Upper lobe of right lung (tissue), 1 donor: ENCODE measurements at regions not wholly inside any gene's neighbourhood (a gene's known extent, or its start where the extent isn't known, plus 50 kb on each side); places are given as distances from the start of the nearest gene placed in this dataset.
A peak's percentile ranks its signal among the peaks of the same experiment; 100 is the strongest.

Source experiments
- ATAC-seq: fragments of 200-7000 bp; cut with Tn5 transposase; one replicate; pipeline ENCODE4 v1.9.1; 2020; ENCODE audit warnings: mild to moderate bottlenecking, moderate library complexity
- DNase-seq: peaks from one replicate; pipeline ENCODE4 v3.0.0-alpha.2; 2020
- H3K27ac ChIP-seq: fragments of 200-600 bp; one replicate; pipeline ENCODE4 v1.8.0; 2022
- H3K27me3 ChIP-seq: fragments of 200-600 bp; one replicate; pipeline ENCODE4 v1.8.0; 2022; ENCODE audit warnings: mild to moderate bottlenecking
- H3K36me3 ChIP-seq: fragments of 200-600 bp; one replicate; pipeline ENCODE4 v1.8.0; 2022
- H3K4me1 ChIP-seq: fragments of 200-600 bp; one replicate; pipeline ENCODE4 v1.8.0; 2022
- H3K4me3 ChIP-seq: fragments of 200-600 bp; one replicate; pipeline ENCODE4 v1.8.0; 2022; ENCODE audit warnings: mild to moderate bottlenecking
- H3K9me3 ChIP-seq: fragments of 200-600 bp; one replicate; pipeline ENCODE4 v1.8.0; 2022
- intact Hi-C: fragments of 100-400 bp; cut with DNase I; formaldehyde crosslinking; loops from one replicate; pipeline ENCODE4 v1.11.0; 2022
- TF ChIP-seq, protein P1 (sequence below): fragments of 200-600 bp; IDR thresholded peaks from one replicate; pipeline ENCODE4 v1.8.0; 2022; ENCODE audit warnings: antibody characterized with exemption
- donor health status: DM: no; HTN: yes; CAD: no; lungs with severe emphysema.

DNA sequence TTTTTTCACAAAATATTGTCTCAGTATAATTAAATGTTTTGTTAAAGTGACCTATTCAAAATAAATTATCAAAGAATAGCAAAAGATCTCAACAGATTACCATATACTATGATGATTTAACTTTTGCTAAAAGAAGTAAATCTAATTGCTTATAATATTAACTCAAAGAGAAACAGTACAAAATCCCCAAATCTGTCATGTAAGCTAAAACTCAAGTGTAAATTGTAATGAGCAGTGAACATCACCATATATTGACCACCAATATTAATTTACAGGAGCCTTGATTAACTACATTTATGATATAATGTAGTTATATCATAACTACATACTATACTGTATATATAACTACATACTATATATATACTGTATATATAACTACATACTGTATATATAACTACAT is 174.4 kb downstream of the SLC39A8 start:
- no peak overlapping the region for H3K4me3 ChIP-seq
- intact Hi-C loops: no loop called here
- H3K4me1 ChIP-seq: no peaks in the 10 kb centered on the region
- TF ChIP-seq, protein P1, sequence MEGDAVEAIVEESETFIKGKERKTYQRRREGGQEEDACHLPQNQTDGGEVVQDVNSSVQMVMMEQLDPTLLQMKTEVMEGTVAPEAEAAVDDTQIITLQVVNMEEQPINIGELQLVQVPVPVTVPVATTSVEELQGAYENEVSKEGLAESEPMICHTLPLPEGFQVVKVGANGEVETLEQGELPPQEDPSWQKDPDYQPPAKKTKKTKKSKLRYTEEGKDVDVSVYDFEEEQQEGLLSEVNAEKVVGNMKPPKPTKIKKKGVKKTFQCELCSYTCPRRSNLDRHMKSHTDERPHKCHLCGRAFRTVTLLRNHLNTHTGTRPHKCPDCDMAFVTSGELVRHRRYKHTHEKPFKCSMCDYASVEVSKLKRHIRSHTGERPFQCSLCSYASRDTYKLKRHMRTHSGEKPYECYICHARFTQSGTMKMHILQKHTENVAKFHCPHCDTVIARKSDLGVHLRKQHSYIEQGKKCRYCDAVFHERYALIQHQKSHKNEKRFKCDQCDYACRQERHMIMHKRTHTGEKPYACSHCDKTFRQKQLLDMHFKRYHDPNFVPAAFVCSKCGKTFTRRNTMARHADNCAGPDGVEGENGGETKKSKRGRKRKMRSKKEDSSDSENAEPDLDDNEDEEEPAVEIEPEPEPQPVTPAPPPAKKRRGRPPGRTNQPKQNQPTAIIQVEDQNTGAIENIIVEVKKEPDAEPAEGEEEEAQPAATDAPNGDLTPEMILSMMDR: no peak
- H3K27me3 ChIP-seq: no peaks in the 10 kb centered on the region
- ATAC-seq: no peak
- H3K9me3 ChIP-seq: no peaks in the 10 kb centered on the region
- no peak for DNase-seq
- H3K36me3 ChIP-seq: no peaks in the 10 kb centered on the region
- no peak overlapping the region for H3K27ac ChIP-seq

- DNase-seq (no peak), ATAC-seq (no peak)
- TF ChIP-seq, protein P1: no peak
- Histone ChIP-seq H3K36me3 (no peaks in the 10 kb centered on the region), H3K4me1 (no peaks in the 10 kb centered on the region), H3K4me3 (no peak overlapping the region), H3K27me3 (no peaks in the 10 kb centered on the region), H3K9me3 (no peaks in the 10 kb centered on the region), H3K27ac (no peak overlapping the region)
- intact Hi-C loops: no loop called here
Measured at GRCh38 chr4:102169345-102169744, 175.9 kb downstream of the SLC39A8 start.

GRCh38 chr4:102168580-102168979 is 176.7 kb downstream of the SLC39A8 start:
- DNase-seq (no peak), ATAC-seq (no peak)
- Histone ChIP-seq H3K4me1 (no peaks in the 10 kb centered on the region), H3K27ac (no peak overlapping the region), H3K27me3 (no peaks in the 10 kb centered on the region), H3K4me3 (no peak overlapping the region), H3K9me3 (no peaks in the 10 kb centered on the region), H3K36me3 (no peaks in the 10 kb centered on the region)
- TF ChIP-seq, protein P1: no peak
- intact Hi-C loops: no loop called here

GRCh38 chr4:102165584-102165983 is 179.7 kb downstream of the SLC39A8 start:
- Histone ChIP-seq H3K4me1 (no peaks in the 10 kb centered on the region), H3K36me3 (no peaks in the 10 kb centered on the region), H3K27ac (no peak overlapping the region), H3K9me3 (no peaks in the 10 kb centered on the region), H3K27me3 (no peaks in the 10 kb centered on the region), H3K4me3 (no peak overlapping the region)
- ATAC-seq: peak; percentile 14
- DNase-seq: no peak
- intact Hi-C loops: no loop called here
- TF ChIP-seq, protein P1: no peak

DNA sequence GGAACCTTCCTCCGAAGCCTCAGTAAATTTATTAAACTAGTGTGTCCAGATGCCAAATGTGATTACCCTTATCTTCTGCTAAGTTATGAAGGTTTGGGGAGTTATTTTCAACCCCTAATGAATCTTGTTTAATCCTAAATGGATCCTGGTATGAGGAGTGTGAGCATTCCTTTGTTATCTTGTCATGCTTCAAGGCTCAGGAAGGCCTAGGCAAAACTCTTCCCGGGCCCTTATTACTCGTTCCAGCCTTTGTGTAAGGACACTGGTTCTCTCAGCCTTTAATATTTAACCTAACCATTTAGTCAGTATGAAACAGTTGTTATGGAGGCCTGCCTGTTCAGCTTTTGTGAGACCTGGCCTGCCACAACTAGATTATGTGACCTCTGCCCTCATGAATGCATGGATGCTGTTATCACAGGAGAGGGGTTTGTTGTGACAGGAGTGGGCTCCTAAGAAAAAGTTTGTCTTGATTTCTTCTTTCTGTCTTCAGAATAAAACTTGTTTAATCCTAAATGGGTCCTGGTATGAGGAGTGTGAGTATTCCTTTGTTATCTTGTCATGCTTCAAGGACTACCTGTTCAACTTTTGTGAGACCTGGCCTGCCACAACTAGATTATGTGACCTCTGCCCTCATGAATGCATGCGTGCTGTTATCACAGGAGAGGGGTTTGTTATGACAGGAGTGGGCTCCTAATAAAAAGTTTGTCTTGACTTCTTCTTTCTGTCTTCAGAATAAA is 181.7 kb downstream of the SLC39A8 start:
- Histone ChIP-seq H3K4me1 (no peaks in the 10 kb centered on the region), H3K9me3 (no peaks in the 10 kb centered on the region), H3K27me3 (no peaks in the 10 kb centered on the region), H3K36me3 (no peaks in the 10 kb centered on the region), H3K4me3 (no peak overlapping the region), H3K27ac (no peak overlapping the region)
- intact Hi-C loops: no loop called here
- DNase-seq (no peak), ATAC-seq (no peak)
- TF ChIP-seq, protein P1: no peak

GRCh38 chr4:102157984-102158383 is 187.3 kb downstream of the SLC39A8 start:
- Histone ChIP-seq H3K36me3 (no peaks in the 10 kb centered on the region), H3K27ac (no peak overlapping the region), H3K27me3 (no peaks in the 10 kb centered on the region), H3K4me1 (no peaks in the 10 kb centered on the region), H3K9me3 (no peaks in the 10 kb centered on the region), H3K4me3 (no peak overlapping the region)
- intact Hi-C loops: no loop called here
- DNase-seq (no peak), ATAC-seq (no peak)
- TF ChIP-seq, protein P1: no peak
